ENCODE measurements at regions not wholly inside any gene's neighbourhood (a gene's known extent, or its start where the extent isn't known, plus 50 kb on each side); places are given as distances from the start of the nearest gene placed in this dataset.

GRCh38 chr1:148353461-148354283 lies 129.4 kb downstream of the PPIAL4G start:
- no peak overlapping the region for H2BK20ac ChIP-seq (ENCODE audit: low read depth, low read length)
- H3K4ac ChIP-seq (ENCODE audit: low read depth, low read length): no peak overlapping the region
- intact Hi-C loops (cut with micrococcal nuclease): no loop called here
- no peaks in the 10 kb centered on the region for H3K4me1 ChIP-seq (ENCODE audit: control insufficient read depth, insufficient read depth, low read length)
- H3K9ac ChIP-seq (ENCODE audit: low read depth, low read length): no peak overlapping the region
- ChIA-PET POLR2A (ENCODE audit: unreplicated experiment) (no interaction called here), CTCF (no interaction called here)
- H3K79me1 ChIP-seq (ENCODE audit: low read depth in 1 of 2, low read length in 2 of 2): no peaks in the 10 kb centered on the region
- no peak overlapping the region for H2BK15ac ChIP-seq (ENCODE audit: low read depth, low read length)
- H3K4me2 ChIP-seq (ENCODE audit: low read depth, low read length): no peak overlapping the region
- H3K56ac ChIP-seq (ENCODE audit: extremely low read depth, insufficient read depth, low read length): no peak overlapping the region
- in situ Hi-C loops (cut with MboI; ENCODE audit: low sequenced_read_pairs): loop anchor here (10.0 kb wide), 1 partner anchor 59 kb away; no protein-coding TSS in a partner anchor
- no peak overlapping the region for H3K18ac ChIP-seq (ENCODE audit: low read depth, low read length)
- H3K9me3 ChIP-seq (ENCODE audit: control insufficient read depth, insufficient read depth, low read length): peaks cover 3% of the 10 kb centered on the region; the same call in 1 of the 2 replicates
- no peaks in the 10 kb centered on the region for H3K9me1 ChIP-seq (ENCODE audit: insufficient read depth, low read length)
- H2BK5ac ChIP-seq (ENCODE audit: low read depth, low read length, poor library complexity, severe bottlenecking): no peak overlapping the region
- no peak overlapping the region for H4K8ac ChIP-seq (ENCODE audit: low read depth in 2 of 2, low read length in 2 of 2)
- peak overlapping the region; percentile 50 for H2AK9ac ChIP-seq (replicated peaks; ENCODE audit: low read depth, low read length, poor library complexity)
- no peak overlapping the region for H2BK120ac ChIP-seq (ENCODE audit: low read depth, low read length)
- 62% methylated on average over 8 of the region's 31 CpGs; no CpG with 5 or more reads in 1 of the 2 experiments for WGBS, 2 experiments (ENCODE audit: extremely low coverage in 2 of 2, insufficient read length in 1 of 2)
- no peaks in the 10 kb centered on the region for H4K20me1 ChIP-seq (ENCODE audit: insufficient read depth, low read length)
- dilution Hi-C loops (cut with HindIII; ENCODE audit: low sequenced_read_pairs, unreplicated experiment): no loop called here
- BruUV-seq (replicated peaks): no TSS peak
- no peak overlapping the region for H3K27ac ChIP-seq (ENCODE audit: insufficient read depth, low read length)
- DNase-seq (peak; percentile 60), ATAC-seq (ENCODE audit: low read depth) (peak; percentile 81)
- H3K36me3 ChIP-seq (ENCODE audit: control insufficient read depth, insufficient read depth, low read length): no peaks in the 10 kb centered on the region
- H3K14ac ChIP-seq (replicated peaks; ENCODE audit: low read depth, low read length): no peak overlapping the region
- no peak overlapping the region for H3K23ac ChIP-seq (ENCODE audit: low read depth, low read length)
- TF ChIP-seq MAZ (IDR thresholded peaks at IDR 0.05; ENCODE audit: borderline replicate concordance, low read depth, low read length): no peak
- no peak for TF ChIP-seq RFX5 (IDR thresholded peaks at IDR 0.05; ENCODE audit: low read depth, low read length)
- no peak for TF ChIP-seq SMC3 (IDR thresholded peaks at IDR 0.05; ENCODE audit: low read depth, low read length)
- no peak for TF ChIP-seq CTCF (conservative IDR thresholded peaks at IDR 0.05; ENCODE audit: low read depth, low read length)
- TF ChIP-seq POLR2A (IDR thresholded peaks at IDR 0.05; ENCODE audit: low read depth, low read length): no peak
- no peak for TF ChIP-seq CHD1 (IDR thresholded peaks at IDR 0.05; ENCODE audit: low read depth, low read length)
- TF ChIP-seq MXI1 (IDR thresholded peaks at IDR 0.05; ENCODE audit: borderline replicate concordance, low read depth, low read length): no peak
- no peak for TF ChIP-seq RAD21 (IDR thresholded peaks at IDR 0.05; ENCODE audit: low read length)
- no peak for TF ChIP-seq USF2 (IDR thresholded peaks at IDR 0.05; ENCODE audit: low read depth, low read length)
- TF ChIP-seq FOS (IDR thresholded peaks at IDR 0.05; ENCODE audit: low read depth, low read length): no peak
- TF ChIP-seq RCOR1 (IDR thresholded peaks at IDR 0.05; ENCODE audit: insufficient replicate concordance, low read length): no peak
- no peak for TF ChIP-seq MAFK (IDR thresholded peaks at IDR 0.05; ENCODE audit: low read depth, low read length)
- no peak for TF ChIP-seq CEBPB (IDR thresholded peaks at IDR 0.05; ENCODE audit: low read depth, low read length)
- TF ChIP-seq ELK1 (IDR thresholded peaks at IDR 0.05; ENCODE audit: borderline replicate concordance, low read depth, low read length): no peak
- no peak for TF ChIP-seq NFE2L2 (IDR thresholded peaks at IDR 0.05; ENCODE audit: low read depth, low read length)
- peaks cover 48% of the 10 kb centered on the region for H3K27me3 ChIP-seq (ENCODE audit: control insufficient read depth, insufficient read depth, low read length)
- H3K4me3 ChIP-seq (ENCODE audit: insufficient read depth, low read depth, low read length): no peak overlapping the region
- no peak overlapping the region for H4K91ac ChIP-seq (ENCODE audit: insufficient read depth, low read depth, low read length)
- H2AK5ac ChIP-seq (ENCODE audit: low read depth, low read length): no peak overlapping the region
- H2AFZ ChIP-seq (replicated peaks; ENCODE audit: low read length, poor library complexity): no peak overlapping the region
- no peak overlapping the region for H4K5ac ChIP-seq (ENCODE audit: low read depth, low read length)

Measured in IMR-90 (cell line).